HUES48 (cell line): ENCODE measurements at regions not wholly inside any gene's neighbourhood (a gene's known extent, or its start where the extent isn't known, plus 50 kb on each side); places are given as distances from the start of the nearest gene placed in this dataset.

Source experiments
- H3K27ac ChIP-seq: one replicate; pipeline ENCODE4 v1.7.0; 2013; ENCODE audit warnings: low read depth, low read length, inconsistent platforms
- H3K27me3 ChIP-seq: 2 replicates; pipeline ENCODE4 v1.6.1; 2013; ENCODE audit warnings: mild to moderate bottlenecking, low read length; ENCODE audit not compliant: control insufficient read depth, insufficient read depth
- H3K36me3 ChIP-seq: 2 replicates; pipeline ENCODE4 v1.6.1; 2013; ENCODE audit warnings: low read length; ENCODE audit not compliant: control insufficient read depth, insufficient read depth
- H3K4me1 ChIP-seq: 2 replicates; pipeline ENCODE4 v1.6.1; 2013; ENCODE audit warnings: mild to moderate bottlenecking, low read length; ENCODE audit not compliant: control insufficient read depth, insufficient read depth
- H3K4me3 ChIP-seq: 2 replicates; pipeline ENCODE4 v1.5.1; 2013; ENCODE audit warnings: mild to moderate bottlenecking, low read depth, low read length
- H3K9ac ChIP-seq: 2 replicates; pipeline ENCODE4 v1.6.1; 2013; ENCODE audit warnings: mild to moderate bottlenecking, low read depth, low read length, moderate library complexity
- H3K9me3 ChIP-seq: 2 replicates; pipeline ENCODE4 v1.6.1; 2013; ENCODE audit warnings: low read length; ENCODE audit not compliant: control insufficient read depth, insufficient read depth

DNA sequence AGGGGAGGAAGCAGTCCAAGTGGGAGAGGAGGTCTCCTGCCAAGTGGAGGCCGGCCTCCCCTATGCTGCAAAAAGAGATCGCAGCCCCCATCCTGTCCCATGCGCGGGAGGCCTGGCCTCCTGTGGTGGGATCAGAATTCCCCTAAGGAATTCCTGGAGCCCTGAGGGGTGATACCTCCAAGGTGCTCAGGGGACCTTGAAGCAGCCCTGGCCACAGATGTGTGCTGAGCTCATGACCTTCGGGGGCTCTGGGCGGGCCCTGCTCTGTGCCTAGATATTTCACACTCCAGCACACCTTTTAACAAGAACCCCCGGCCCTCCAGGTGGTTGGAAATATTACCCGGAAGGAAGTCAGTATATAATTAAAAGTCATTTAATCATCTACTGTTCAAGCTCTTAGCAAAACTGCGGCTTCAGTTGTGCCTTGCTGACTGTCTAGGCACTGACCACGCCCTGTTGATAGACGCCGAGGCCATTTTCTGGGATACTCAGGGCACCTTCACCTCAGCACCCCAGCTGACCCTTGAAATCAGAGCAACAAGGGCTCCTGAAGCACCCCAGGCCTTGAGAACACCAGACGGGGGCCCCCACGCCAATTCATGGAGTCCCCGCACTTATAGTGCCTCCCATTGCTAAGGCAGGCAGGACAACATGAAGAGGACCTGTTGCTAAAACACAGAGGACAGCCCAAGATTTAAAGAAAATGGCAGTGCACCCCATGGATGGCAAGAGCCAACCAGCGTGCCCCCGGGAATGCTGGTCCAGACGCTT lies 119.1 kb downstream of the NDUFA10 start:
- Histone ChIP-seq H3K36me3 (no peaks in the 10 kb centered on the region), H3K27me3 (no peaks in the 10 kb centered on the region), H3K4me1 (peaks cover 20% of the 10 kb centered on the region), H3K9me3 (no peaks in the 10 kb centered on the region), H3K9ac (no peak overlapping the region), H3K27ac (no peak overlapping the region), H3K4me3 (no peak overlapping the region)

DNA sequence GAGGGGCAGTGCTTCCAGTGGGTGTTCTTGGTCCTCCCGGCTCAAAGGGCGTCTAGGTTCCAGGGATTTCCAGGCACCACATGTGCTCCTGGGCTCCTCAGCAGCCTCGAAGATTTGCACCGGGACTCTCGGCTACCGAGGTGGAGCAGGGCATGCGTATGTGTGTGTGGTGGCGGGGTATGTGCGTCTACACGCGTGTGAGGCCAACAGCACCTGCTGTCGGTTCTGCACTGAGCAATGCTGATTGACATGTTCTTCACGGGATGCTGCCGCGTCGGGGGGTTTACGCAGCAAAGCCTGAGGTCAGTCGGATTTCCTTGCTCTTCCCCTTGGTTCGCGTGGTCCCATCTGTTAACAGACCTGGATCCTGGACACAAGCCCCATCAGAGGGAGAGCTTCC lies 119.8 kb downstream of the NDUFA10 start:
- no peak overlapping the region for H3K9ac ChIP-seq
- peaks cover 20% of the 10 kb centered on the region for H3K4me1 ChIP-seq
- no peak overlapping the region for H3K4me3 ChIP-seq
- no peaks in the 10 kb centered on the region for H3K9me3 ChIP-seq
- H3K27ac ChIP-seq = no peak overlapping the region
- no peaks in the 10 kb centered on the region for H3K27me3 ChIP-seq
- no peaks in the 10 kb centered on the region for H3K36me3 ChIP-seq

DNA sequence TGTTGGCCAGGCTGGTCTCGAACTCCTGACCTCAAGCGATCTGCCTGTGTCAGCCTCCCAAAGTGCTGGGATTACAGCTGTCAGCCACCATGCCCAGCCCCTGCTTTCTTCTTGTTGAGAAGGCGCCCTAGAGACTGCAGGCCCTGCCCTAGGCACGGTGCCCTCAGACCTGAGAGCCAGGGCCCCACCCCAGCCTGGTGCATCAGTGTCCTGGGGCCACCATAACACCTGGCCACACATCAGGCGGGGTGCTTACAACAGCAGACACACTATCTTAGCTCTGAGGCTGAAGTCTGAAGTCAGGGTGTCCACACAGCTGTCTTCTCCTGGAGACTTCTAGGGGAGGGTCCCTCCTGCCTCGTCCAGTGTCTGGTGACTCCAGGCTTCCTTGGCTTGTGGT lies 120.6 kb downstream of the NDUFA10 start:
- Histone ChIP-seq H3K4me1 (peaks cover 20% of the 10 kb centered on the region), H3K27ac (no peak overlapping the region), H3K9me3 (no peaks in the 10 kb centered on the region), H3K36me3 (no peaks in the 10 kb centered on the region), H3K9ac (no peak overlapping the region), H3K4me3 (no peak overlapping the region), H3K27me3 (no peaks in the 10 kb centered on the region)

DNA sequence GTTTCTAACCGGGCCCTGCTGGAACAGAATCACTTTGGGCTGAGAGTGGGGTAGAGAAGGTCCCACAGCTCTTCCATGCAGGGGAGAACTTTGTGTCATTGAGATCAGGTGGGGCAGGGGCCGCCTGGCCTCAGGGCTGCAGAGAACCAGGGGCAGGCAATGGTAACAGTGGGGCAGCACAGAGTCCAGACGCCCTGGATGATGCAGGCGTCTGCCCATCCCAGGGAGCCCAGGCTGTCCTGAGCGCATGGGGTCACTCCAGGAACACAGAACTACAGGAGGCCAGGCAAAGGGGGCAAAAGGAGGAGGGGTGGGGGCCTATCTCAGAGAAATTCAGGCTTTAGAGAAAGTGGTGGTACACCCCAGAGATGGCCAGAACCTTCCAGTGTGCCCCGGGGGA lies 121.3 kb downstream of the NDUFA10 start:
- Histone ChIP-seq H3K27ac (no peak overlapping the region), H3K27me3 (no peaks in the 10 kb centered on the region), H3K4me1 (peaks cover 20% of the 10 kb centered on the region)

GRCh38 chr2:239903210-239903609 lies 121.9 kb downstream of the NDUFA10 start:
- Histone ChIP-seq H3K27ac (no peak overlapping the region), H3K9me3 (no peaks in the 10 kb centered on the region), H3K4me3 (no peak overlapping the region), H3K36me3 (no peaks in the 10 kb centered on the region), H3K9ac (no peak overlapping the region), H3K4me1 (peaks cover 20% of the 10 kb centered on the region), H3K27me3 (no peaks in the 10 kb centered on the region)

More for the DNA sequence above, 121.3 kb downstream of the NDUFA10 start:
- Histone ChIP-seq H3K4me3 (no peak overlapping the region), H3K9ac (no peak overlapping the region), H3K9me3 (no peaks in the 10 kb centered on the region), H3K36me3 (no peaks in the 10 kb centered on the region)

- no peaks in the 10 kb centered on the region for H3K9me3 ChIP-seq
- H3K9ac ChIP-seq = no peak overlapping the region
- no peaks in the 10 kb centered on the region for H3K27me3 ChIP-seq
- no peak overlapping the region for H3K27ac ChIP-seq
- peaks cover 20% of the 10 kb centered on the region for H3K4me1 ChIP-seq
- H3K4me3 ChIP-seq = 0 out of 2 replicates have a peak overlapping the region, but pooled peaks have one; percentile 14
- H3K36me3 ChIP-seq = no peaks in the 10 kb centered on the region
These were observed 122.4 kb downstream of the NDUFA10 start for GRCh38 chr2:239902749-239903201.

DNA sequence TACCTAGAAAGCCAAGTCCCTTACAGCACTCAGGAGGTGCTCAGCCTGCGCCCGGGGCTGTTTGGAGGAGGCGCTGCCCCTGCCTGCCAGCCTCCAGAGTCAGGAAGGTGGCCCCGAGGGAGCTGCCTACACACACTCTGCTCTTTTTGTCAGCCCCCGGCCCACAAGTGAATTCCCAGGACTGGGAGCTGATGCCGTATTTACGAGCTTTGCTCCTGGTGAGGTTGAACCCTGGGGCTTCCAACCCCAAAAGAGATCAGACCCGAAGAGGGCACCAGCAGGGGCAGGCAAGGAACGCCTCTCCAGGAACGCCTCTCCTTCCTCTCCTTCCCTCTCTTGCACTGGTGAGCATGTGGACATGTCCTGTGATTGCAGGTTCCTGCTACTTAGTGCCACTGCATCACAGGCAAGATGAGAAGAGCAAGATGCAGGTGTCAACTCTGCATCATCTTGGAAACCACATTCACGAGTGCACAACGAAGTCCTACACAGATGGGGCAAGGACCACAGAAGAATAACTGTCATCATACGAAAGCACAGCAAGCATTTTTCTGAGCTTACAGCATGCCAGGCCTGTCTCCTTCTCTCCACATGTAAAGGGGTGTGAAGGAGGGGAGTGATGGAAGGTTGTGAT lies 126.7 kb downstream of the NDUFA10 start:
- no peak overlapping the region for H3K27ac ChIP-seq
- no peaks in the 10 kb centered on the region for H3K27me3 ChIP-seq
- H3K9ac ChIP-seq = no peak overlapping the region
- no peak overlapping the region for H3K4me3 ChIP-seq
- H3K9me3 ChIP-seq = no peaks in the 10 kb centered on the region
- H3K36me3 ChIP-seq = no peaks in the 10 kb centered on the region
- H3K4me1 ChIP-seq = peaks cover 29% of the 10 kb centered on the region

DNA sequence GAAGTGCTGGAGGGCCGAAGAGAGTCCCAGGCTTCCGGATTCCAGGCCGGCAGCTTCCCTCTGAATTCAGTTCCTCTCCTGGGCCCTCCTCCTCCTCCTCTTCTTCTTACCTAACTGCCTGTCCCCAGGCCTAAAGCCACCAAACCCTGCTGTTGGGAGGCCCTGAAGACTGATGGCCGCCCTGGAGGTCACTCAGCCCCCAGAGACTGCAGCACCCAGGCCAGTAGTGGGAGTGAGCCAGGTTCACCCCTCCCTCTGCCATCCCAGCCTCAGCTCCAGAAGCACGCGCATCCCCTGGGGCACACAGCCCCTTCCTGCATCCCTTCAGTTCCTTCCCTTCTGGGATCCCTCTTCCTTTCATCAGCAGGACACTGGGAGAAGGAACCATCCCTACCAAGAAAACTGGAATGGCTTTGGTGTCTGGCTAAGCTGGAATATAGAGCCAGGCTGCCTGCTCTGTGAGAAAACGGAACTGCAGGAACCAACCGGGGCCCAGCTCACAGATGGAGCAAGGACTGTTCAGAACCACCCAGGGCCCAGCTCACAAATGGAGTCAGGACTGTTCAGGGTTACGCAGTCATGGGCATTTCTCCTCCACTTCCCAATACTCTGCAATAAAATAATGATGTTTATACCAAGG lies 127.4 kb downstream of the NDUFA10 start:
- Histone ChIP-seq H3K4me1 (peaks cover 22% of the 10 kb centered on the region), H3K9ac (no peak overlapping the region), H3K27ac (no peak overlapping the region), H3K27me3 (no peaks in the 10 kb centered on the region), H3K4me3 (no peak overlapping the region), H3K9me3 (no peaks in the 10 kb centered on the region), H3K36me3 (no peaks in the 10 kb centered on the region)

- H3K9me3 ChIP-seq = no peaks in the 10 kb centered on the region
- no peak overlapping the region for H3K4me3 ChIP-seq
- no peaks in the 10 kb centered on the region for H3K36me3 ChIP-seq
- peaks cover 12% of the 10 kb centered on the region; the same call in 1 of the 2 replicates for H3K4me1 ChIP-seq
- H3K9ac ChIP-seq = no peak overlapping the region
- H3K27me3 ChIP-seq = no peaks in the 10 kb centered on the region
- no peak overlapping the region for H3K27ac ChIP-seq
These were observed 129.1 kb downstream of the NDUFA10 start for GRCh38 chr2:239896075-239896474.

DNA sequence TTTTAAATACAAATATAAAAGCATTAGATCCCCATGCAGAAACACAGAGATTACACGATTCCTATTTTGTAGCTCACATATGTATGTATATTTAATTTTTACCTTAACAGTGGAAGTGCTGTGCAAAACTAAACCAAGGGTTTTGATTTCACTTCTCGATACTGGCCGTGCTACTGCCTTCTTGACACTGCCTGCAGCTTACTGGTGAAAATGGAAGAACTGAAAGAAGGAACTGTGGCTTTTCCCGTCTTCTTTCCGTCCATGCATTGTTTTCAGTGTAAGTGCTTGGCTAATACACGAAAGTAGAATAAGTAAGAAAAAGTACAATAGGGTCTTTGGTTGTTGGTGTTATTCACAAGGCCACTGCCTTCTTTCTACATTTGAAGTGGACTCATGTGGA lies 129.5 kb downstream of the NDUFA10 start:
- H3K27ac ChIP-seq = no peak overlapping the region
- peaks cover 12% of the 10 kb centered on the region; the same call in 1 of the 2 replicates for H3K4me1 ChIP-seq
- no peak overlapping the region for H3K4me3 ChIP-seq
- H3K9ac ChIP-seq = no peak overlapping the region
- H3K36me3 ChIP-seq = no peaks in the 10 kb centered on the region
- H3K27me3 ChIP-seq = no peaks in the 10 kb centered on the region
- no peaks in the 10 kb centered on the region for H3K9me3 ChIP-seq

DNA sequence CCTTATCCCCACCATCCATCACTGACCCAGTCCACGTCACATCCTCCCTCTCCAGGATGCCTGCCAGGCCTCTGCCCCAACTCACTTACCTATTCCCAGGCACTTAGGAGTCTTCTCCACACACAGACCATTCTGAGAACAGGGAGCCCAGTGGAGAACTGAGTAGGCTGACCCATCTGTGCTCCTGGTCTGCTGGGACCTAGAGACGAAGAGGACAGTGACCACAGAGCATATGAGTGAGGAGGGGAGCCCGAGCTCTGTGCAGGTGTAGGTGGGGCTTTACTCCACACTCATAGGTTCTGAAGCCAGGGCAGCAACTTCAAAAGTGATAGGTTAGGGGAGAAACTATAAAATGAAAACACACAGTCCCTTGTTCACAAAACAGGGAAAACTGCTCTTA lies 130.0 kb downstream of the NDUFA10 start:
- H3K9me3 ChIP-seq = no peaks in the 10 kb centered on the region
- peaks cover 12% of the 10 kb centered on the region; the same call in 1 of the 2 replicates for H3K4me1 ChIP-seq
- no peaks in the 10 kb centered on the region for H3K36me3 ChIP-seq
- H3K4me3 ChIP-seq = no peak overlapping the region
- no peak overlapping the region for H3K27ac ChIP-seq
- H3K9ac ChIP-seq = no peak overlapping the region
- no peaks in the 10 kb centered on the region for H3K27me3 ChIP-seq
